ENCODE measurements at regions not wholly inside any gene's neighbourhood (a gene's known extent, or its start where the extent isn't known, plus 50 kb on each side); places are given as distances from the start of the nearest gene placed in this dataset.

- no peak overlapping the region for H3K4me2 ChIP-seq
- no peak for TF ChIP-seq Cebpa-rat (IDR thresholded peaks at IDR 0.05)
- H3K36me3 ChIP-seq: no peaks in the 10 kb centered on the region
- no peak overlapping the region for H3K4me3 ChIP-seq
- H3K9me3 ChIP-seq: no peaks in the 10 kb centered on the region
- H3K4me1 ChIP-seq: peaks cover 14% of the 10 kb centered on the region
- no peak overlapping the region for H3K9ac ChIP-seq
- no peaks in the 10 kb centered on the region for H4K20me1 ChIP-seq
- no peaks in the 10 kb centered on the region for H3K27me3 ChIP-seq
- H3K27ac ChIP-seq: no peak overlapping the region
Observed at GRCh38 chr6:129920103-129920798, 59.1 kb upstream of the TMEM244 start.

GRCh38 chr6:129911732-129912131, 50.6 kb upstream of the TMEM244 start:
- no peaks in the 10 kb centered on the region for H3K9me3 ChIP-seq
- no peaks in the 10 kb centered on the region for H3K36me3 ChIP-seq
- no peak overlapping the region for H3K4me3 ChIP-seq
- H3K27ac ChIP-seq: no peak overlapping the region
- H4K20me1 ChIP-seq: no peaks in the 10 kb centered on the region
- H3K4me2 ChIP-seq: no peak overlapping the region
- H3K9ac ChIP-seq: no peak overlapping the region
- H3K4me1 ChIP-seq: no peaks in the 10 kb centered on the region
- TF ChIP-seq Cebpa-rat (IDR thresholded peaks at IDR 0.05): no peak
- no peaks in the 10 kb centered on the region for H3K27me3 ChIP-seq
